PC-3 (cell line): ENCODE measurements at regions not wholly inside any gene's neighbourhood (a gene's known extent, or its start where the extent isn't known, plus 50 kb on each side); places are given as distances from the start of the nearest gene placed in this dataset.

Experiments
- ATAC-seq: fragments of 200-7000 bp; cut with Tn5 transposase; 2 replicates; pipeline ENCODE4 v1.9.1; 2020; ENCODE audit warnings: mild to moderate bottlenecking, moderate library complexity
- BruUV-seq: library from RNA; stranded (reverse); fragments of 400-500 nt; replicated peaks from 2 replicates; lab custom pipeline; 2021; lab: Mats Ljungman, UMichigan
- CTCF ChIA-PET: fragments of 300-600 bp; sonication (Branson Sonifier 250); formaldehyde crosslinking; loops from one replicate; lab custom pipeline; 2022; ENCODE audit warnings: antibody characterized with exemption; lab: Charles Lee
- POLR2A ChIA-PET: fragments of 300-600 bp; sonication (Branson Sonifier 250); formaldehyde crosslinking; loops from one replicate; lab custom pipeline; 2022; ENCODE audit warnings: antibody characterized with exemption; ENCODE audit not compliant: unreplicated experiment; lab: Charles Lee
- DNase-seq: peaks from one replicate; pipeline ENCODE4 v3.0.0-alpha.2; 2015
- H2AFZ ChIP-seq: fragments of 300-600 bp; sonication (generic); 2 replicates; pipeline ENCODE4 v1.6.0; 2016; ENCODE audit warnings: antibody characterized with exemption, low read length
- H3F3A ChIP-seq: fragments of 300-600 bp; sonication (generic); one replicate; pipeline ENCODE4 v1.6.0; 2017; ENCODE audit warnings: antibody characterized with exemption, low read length, control low read depth, mild to moderate bottlenecking; ENCODE audit not compliant: unreplicated experiment
- H3K27ac ChIP-seq: fragments of 300-600 bp; sonication (generic); 2 replicates; pipeline ENCODE4 v1.5.1; 2016; ENCODE audit warnings: mild to moderate bottlenecking, low read length
- H3K27me3 ChIP-seq: fragments of 300-600 bp; sonication (generic); 2 replicates; pipeline ENCODE4 v1.6.1; 2016; ENCODE audit warnings: low read length, mixed read lengths
- H3K36me3 ChIP-seq: fragments of 300-600 bp; sonication (generic); 2 replicates; pipeline ENCODE4 v1.6.1; 2016; ENCODE audit warnings: low read depth, mixed run types, low read length, mixed read lengths
- H3K4me1 ChIP-seq: fragments of 300-600 bp; sonication (generic); 2 replicates; pipeline ENCODE4 v1.5.1; 2016; ENCODE audit warnings: low read length; ENCODE audit not compliant: insufficient read depth
- H3K4me2 ChIP-seq: fragments of 300-600 bp; sonication (generic); 2 replicates; pipeline ENCODE4 v1.6.0; 2016; ENCODE audit warnings: low read length
- H3K4me3 ChIP-seq: fragments of 300-600 bp; sonication (generic); 2 replicates; pipeline ENCODE4 v1.5.1; 2016; ENCODE audit warnings: mild to moderate bottlenecking, low read length, mixed read lengths
- H3K79me2 ChIP-seq: fragments of 300-600 bp; sonication (generic); 2 replicates; pipeline ENCODE4 v1.6.1; 2017; ENCODE audit warnings: low read length, mixed read lengths
- H3K9ac ChIP-seq: fragments of 300-600 bp; sonication (generic); 2 replicates; pipeline ENCODE4 v1.6.0; 2016; ENCODE audit warnings: mild to moderate bottlenecking, low read length
- H3K9me2 ChIP-seq: fragments of 300-600 bp; sonication (generic); replicated peaks from 2 replicates; pipeline ENCODE4 v1.6.1; 2016; ENCODE audit warnings: mixed run types, low read length, mixed read lengths
- H3K9me3 ChIP-seq: fragments of 300-600 bp; sonication (generic); 2 replicates; pipeline ENCODE4 v1.6.1; 2016; ENCODE audit warnings: low read length, mixed read lengths
- H4K20me1 ChIP-seq: fragments of 300-600 bp; sonication (generic); 2 replicates; pipeline ENCODE4 v1.6.1; 2016; ENCODE audit warnings: low read length, mixed read lengths
- CTCF ChIP-seq: fragments of 300-600 bp; sonication (generic); conservative IDR thresholded peaks from 2 replicates; pipeline ENCODE4 v1.5.1; 2017; ENCODE audit warnings: antibody characterized with exemption, low read depth, mild to moderate bottlenecking, low read length
- EZH2 ChIP-seq: fragments of 300-600 bp; sonication (generic); IDR thresholded peaks from one replicate; pipeline ENCODE4 v1.6.1; 2017; ENCODE audit warnings: antibody characterized with exemption, mild to moderate bottlenecking, low read length; ENCODE audit not compliant: unreplicated experiment
- EZH2phosphoT487 ChIP-seq: fragments of 300-600 bp; sonication (generic); IDR thresholded peaks from 2 replicates; pipeline ENCODE4 v1.6.1; 2018; ENCODE audit warnings: mild to moderate bottlenecking, antibody characterized with exemption, low read length, borderline replicate concordance
- intact Hi-C: fragments of 100-400 bp; cut with micrococcal nuclease; formaldehyde crosslinking; loops from 2 replicates; pipeline ENCODE4 v1.9.0; 2023

GRCh38 chr13:79196843-79197242 lies 209.2 kb downstream of the RBM26 start:
- no peaks in the 10 kb centered on the region for H4K20me1 ChIP-seq
- POLR2A ChIA-PET, result no interaction called here
- H3K79me2 ChIP-seq, result no peaks in the 10 kb centered on the region
- no peaks in the 10 kb centered on the region for H3K4me1 ChIP-seq
- no peak overlapping the region for H2AFZ ChIP-seq
- no peaks in the 10 kb centered on the region for H3K36me3 ChIP-seq
- ATAC-seq, result no peak
- no peak for DNase-seq
- no peak overlapping the region for H3K9ac ChIP-seq
- CTCF ChIA-PET, result no interaction called here
- no TSS peak for BruUV-seq
- no peak for TF ChIP-seq CTCF
- TF ChIP-seq EZH2, result no peak
- no peak for TF ChIP-seq EZH2phosphoT487
- no peak overlapping the region for H3K4me2 ChIP-seq
- intact Hi-C loops, result no loop called here
- no peaks in the 10 kb centered on the region for H3K9me3 ChIP-seq
- H3K9me2 ChIP-seq, result no peaks in the 10 kb centered on the region
- H3K4me3 ChIP-seq, result no peak overlapping the region
- no peak overlapping the region for H3K27ac ChIP-seq
- peaks cover 9% of the 10 kb centered on the region; the same call in 1 of the 2 replicates for H3K27me3 ChIP-seq
- no peaks in the 10 kb centered on the region for H3F3A ChIP-seq

DNA sequence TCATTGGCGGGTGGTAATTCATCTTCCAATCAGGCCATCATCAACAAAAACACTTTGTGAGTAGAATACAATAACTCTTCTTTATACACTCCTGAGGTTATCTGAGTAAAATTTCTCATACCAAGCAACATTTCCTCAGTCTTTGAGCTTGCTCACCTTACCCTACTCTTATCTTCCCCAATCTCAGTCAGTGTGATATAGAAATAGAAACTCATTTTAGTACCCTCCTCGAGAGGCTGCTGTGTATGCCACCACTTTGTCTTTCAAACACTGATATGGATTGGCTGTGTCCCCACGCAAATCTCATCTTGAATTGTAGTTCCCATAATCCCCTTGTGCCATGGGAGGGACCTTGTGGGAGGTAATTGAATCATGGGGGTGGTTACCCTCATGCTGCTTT lies 209.7 kb downstream of the RBM26 start:
- Histone ChIP-seq H3K4me2 (no peak overlapping the region), H2AFZ (no peak overlapping the region), H3F3A (no peaks in the 10 kb centered on the region), H4K20me1 (no peaks in the 10 kb centered on the region), H3K79me2 (no peaks in the 10 kb centered on the region), H3K27me3 (peaks cover 12% of the 10 kb centered on the region; the same call in 1 of the 2 replicates), H3K36me3 (no peaks in the 10 kb centered on the region), H3K27ac (no peak overlapping the region), H3K4me1 (no peaks in the 10 kb centered on the region), H3K9me3 (no peaks in the 10 kb centered on the region), H3K9me2 (no peaks in the 10 kb centered on the region), H3K4me3 (no peak overlapping the region), H3K9ac (no peak overlapping the region)
- POLR2A ChIA-PET, result no interaction called here
- DNase-seq (no peak), ATAC-seq (no peak)
- BruUV-seq, result no TSS peak
- CTCF ChIA-PET, result no interaction called here
- TF ChIP-seq EZH2phosphoT487 (no peak), EZH2 (no peak), CTCF (no peak)
- intact Hi-C loops, result no loop called here

GRCh38 chr13:79194727-79195126 lies 211.3 kb downstream of the RBM26 start:
- BruUV-seq, result no TSS peak
- ChIA-PET CTCF (no interaction called here), POLR2A (no interaction called here)
- Histone ChIP-seq H3K4me3 (no peak overlapping the region), H3K9me3 (no peaks in the 10 kb centered on the region), H3K79me2 (no peaks in the 10 kb centered on the region), H4K20me1 (no peaks in the 10 kb centered on the region), H3K9me2 (no peaks in the 10 kb centered on the region), H3K27ac (no peak overlapping the region), H3K4me2 (no peak overlapping the region), H3K36me3 (no peaks in the 10 kb centered on the region), H3K27me3 (peaks cover 18% of the 10 kb centered on the region), H3F3A (no peaks in the 10 kb centered on the region), H2AFZ (no peak overlapping the region), H3K9ac (no peak overlapping the region), H3K4me1 (no peaks in the 10 kb centered on the region)
- intact Hi-C loops, result no loop called here
- ATAC-seq (no peak), DNase-seq (no peak)
- TF ChIP-seq EZH2phosphoT487 (no peak), CTCF (no peak), EZH2 (no peak)
